SK-N-SH treated with all-trans-retinoic acid at 6 μM for 48 hours (cell line): ENCODE measurements at regions not wholly inside any gene's neighbourhood (a gene's known extent, or its start where the extent isn't known, plus 50 kb on each side); places are given as distances from the start of the nearest gene placed in this dataset.

ENCODE experiments used
- ATAC-seq: fragments of 200-7000 bp; cut with Tn5 transposase; 3 replicates; pipeline ENCODE4 v1.9.1; 2020; ENCODE audit warnings: mild to moderate bottlenecking, moderate library complexity
- ARNTL ChIP-seq: fragments of 450-650 bp; formaldehyde crosslinking; IDR thresholded peaks from 2 replicates; pipeline ENCODE4 v1.5.0; 2020; ENCODE audit warnings: low read depth, mild to moderate bottlenecking, moderate library complexity, borderline replicate concordance
- BACH2 ChIP-seq: fragments of 250-450 bp; sonication (Bioruptor Pico); IDR thresholded peaks from 2 replicates; pipeline ENCODE4 v1.9.0; 2021; ENCODE audit warnings: mild to moderate bottlenecking, borderline replicate concordance
- CSDC2 ChIP-seq: fragments of 250-450 bp; sonication (Bioruptor Pico); IDR thresholded peaks from 2 replicates; pipeline ENCODE4 v1.5.0; 2020; ENCODE audit warnings: mild to moderate bottlenecking, moderate library complexity
- ESRRG ChIP-seq: fragments of 250-450 bp; sonication (Bioruptor Pico); IDR thresholded peaks from 2 replicates; pipeline ENCODE4 v1.6.1; 2021; ENCODE audit warnings: mild to moderate bottlenecking
- GLIS3 ChIP-seq: fragments of 250-450 bp; sonication (Bioruptor Pico); IDR thresholded peaks from 2 replicates; pipeline ENCODE4 v1.5.0; 2020; ENCODE audit warnings: mild to moderate bottlenecking, moderate library complexity
- ISL1 ChIP-seq: fragments of 250-450 bp; sonication (Bioruptor Pico); IDR thresholded peaks from 2 replicates; pipeline ENCODE4 v2.1.2; 2022; ENCODE audit warnings: mild to moderate bottlenecking, moderate library complexity
- OSR1 ChIP-seq: fragments of 250-450 bp; sonication (Bioruptor Pico); IDR thresholded peaks from 2 replicates; pipeline ENCODE4 v1.8.0; 2022; ENCODE audit warnings: moderate library complexity, mild to moderate bottlenecking, inconsistent platforms
- RARB ChIP-seq: fragments of 250-450 bp; sonication (Bioruptor Pico); IDR thresholded peaks from 2 replicates; pipeline ENCODE4 v1.8.0; 2021; ENCODE audit warnings: mild to moderate bottlenecking, moderate library complexity
- TCF4 ChIP-seq: fragments of 250-450 bp; sonication (Bioruptor Pico); IDR thresholded peaks from 2 replicates; pipeline ENCODE4 v1.8.0; 2021; ENCODE audit warnings: mild to moderate bottlenecking, moderate library complexity, borderline replicate concordance
- TOX ChIP-seq: fragments of 250-450 bp; sonication (Bioruptor Pico); IDR thresholded peaks from 2 replicates; pipeline ENCODE4 v1.8.0; 2021; ENCODE audit warnings: mild to moderate bottlenecking, moderate library complexity, borderline replicate concordance
- ZFP3 ChIP-seq: fragments of 250-450 bp; sonication (Bioruptor Pico); IDR thresholded peaks from 2 replicates; pipeline ENCODE4 v1.5.0; 2020; ENCODE audit warnings: mild to moderate bottlenecking, moderate library complexity
- ZFP30 ChIP-seq: fragments of 450-650 bp; formaldehyde crosslinking; IDR thresholded peaks from 2 replicates; pipeline ENCODE4 v1.5.0; 2022; ENCODE audit warnings: mild to moderate bottlenecking, moderate library complexity
- ZNF70 ChIP-seq: fragments of 450-650 bp; formaldehyde crosslinking; IDR thresholded peaks from 2 replicates; pipeline ENCODE4 v1.5.0; 2020; ENCODE audit warnings: mild to moderate bottlenecking, moderate library complexity
- TF ChIP-seq, protein P1 (sequence below): fragments of 250-450 bp; sonication (Bioruptor Pico); IDR thresholded peaks from 2 replicates; pipeline ENCODE4 v1.5.1; 2021; ENCODE audit warnings: mild to moderate bottlenecking, moderate library complexity
- TF ChIP-seq, protein P2 (sequence below): fragments of 250-450 bp; sonication (Bioruptor Pico); IDR thresholded peaks from 2 replicates; pipeline ENCODE4 v1.8.0; 2020; ENCODE audit warnings: mild to moderate bottlenecking, moderate library complexity, borderline replicate concordance
- TF ChIP-seq, protein P3 (sequence below): fragments of 250-450 bp; sonication (Bioruptor Pico); IDR thresholded peaks from 2 replicates; pipeline ENCODE4 v1.5.1; 2020; ENCODE audit warnings: low read depth, mild to moderate bottlenecking, moderate library complexity
- TF ChIP-seq, protein P4 (sequence below): fragments of 250-450 bp; sonication (Bioruptor Pico); IDR thresholded peaks from 2 replicates; pipeline ENCODE4 v1.5.0; 2020; ENCODE audit warnings: mild to moderate bottlenecking, moderate library complexity
- TF ChIP-seq, protein P5 (sequence below): fragments of 250-450 bp; sonication (Bioruptor Pico); IDR thresholded peaks from 2 replicates; pipeline ENCODE4 v1.8.0; 2021; ENCODE audit warnings: low read depth, mild to moderate bottlenecking, moderate library complexity, borderline replicate concordance

DNA sequence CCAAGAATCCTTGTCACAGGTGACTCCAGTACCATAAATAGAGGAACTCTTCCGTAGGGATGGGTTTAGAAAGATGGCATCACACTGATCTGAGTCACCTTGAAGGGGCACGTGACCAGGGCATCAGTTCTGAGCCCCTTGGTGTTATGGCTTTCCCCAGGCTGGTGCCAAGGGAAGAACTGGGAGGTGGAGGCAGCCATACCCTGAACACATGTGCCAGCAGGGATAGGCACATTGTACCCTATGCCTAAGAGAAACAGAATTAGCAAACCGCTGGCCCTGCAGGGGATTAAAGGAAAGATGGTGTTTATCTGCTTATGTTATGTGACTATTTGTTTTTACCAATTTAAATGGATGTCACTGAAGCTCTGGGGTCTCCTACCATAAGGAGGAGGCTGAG, 196.2 kb downstream of the RGS3 start:
- no peak for TF ChIP-seq ESRRG
- no peak for TF ChIP-seq ZFP3 (CRISPR knock-in tag)
- TF ChIP-seq, protein P1, sequence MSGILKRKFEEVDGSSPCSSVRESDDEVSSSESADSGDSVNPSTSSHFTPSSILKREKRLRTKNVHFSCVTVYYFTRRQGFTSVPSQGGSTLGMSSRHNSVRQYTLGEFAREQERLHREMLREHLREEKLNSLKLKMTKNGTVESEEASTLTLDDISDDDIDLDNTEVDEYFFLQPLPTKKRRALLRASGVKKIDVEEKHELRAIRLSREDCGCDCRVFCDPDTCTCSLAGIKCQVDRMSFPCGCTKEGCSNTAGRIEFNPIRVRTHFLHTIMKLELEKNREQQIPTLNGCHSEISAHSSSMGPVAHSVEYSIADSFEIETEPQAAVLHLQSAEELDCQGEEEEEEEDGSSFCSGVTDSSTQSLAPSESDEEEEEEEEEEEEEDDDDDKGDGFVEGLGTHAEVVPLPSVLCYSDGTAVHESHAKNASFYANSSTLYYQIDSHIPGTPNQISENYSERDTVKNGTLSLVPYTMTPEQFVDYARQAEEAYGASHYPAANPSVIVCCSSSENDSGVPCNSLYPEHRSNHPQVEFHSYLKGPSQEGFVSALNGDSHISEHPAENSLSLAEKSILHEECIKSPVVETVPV (CRISPR knock-in tag) = no peak
- TF ChIP-seq, protein P2, sequence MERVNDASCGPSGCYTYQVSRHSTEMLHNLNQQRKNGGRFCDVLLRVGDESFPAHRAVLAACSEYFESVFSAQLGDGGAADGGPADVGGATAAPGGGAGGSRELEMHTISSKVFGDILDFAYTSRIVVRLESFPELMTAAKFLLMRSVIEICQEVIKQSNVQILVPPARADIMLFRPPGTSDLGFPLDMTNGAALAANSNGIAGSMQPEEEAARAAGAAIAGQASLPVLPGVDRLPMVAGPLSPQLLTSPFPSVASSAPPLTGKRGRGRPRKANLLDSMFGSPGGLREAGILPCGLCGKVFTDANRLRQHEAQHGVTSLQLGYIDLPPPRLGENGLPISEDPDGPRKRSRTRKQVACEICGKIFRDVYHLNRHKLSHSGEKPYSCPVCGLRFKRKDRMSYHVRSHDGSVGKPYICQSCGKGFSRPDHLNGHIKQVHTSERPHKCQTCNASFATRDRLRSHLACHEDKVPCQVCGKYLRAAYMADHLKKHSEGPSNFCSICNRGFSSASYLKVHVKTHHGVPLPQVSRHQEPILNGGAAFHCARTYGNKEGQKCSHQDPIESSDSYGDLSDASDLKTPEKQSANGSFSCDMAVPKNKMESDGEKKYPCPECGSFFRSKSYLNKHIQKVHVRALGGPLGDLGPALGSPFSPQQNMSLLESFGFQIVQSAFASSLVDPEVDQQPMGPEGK (CRISPR knock-in tag) = no peak
- no peak for TF ChIP-seq TCF4 (CRISPR knock-in tag)
- no peak for TF ChIP-seq BACH2 (CRISPR knock-in tag)
- TF ChIP-seq, protein P3, sequence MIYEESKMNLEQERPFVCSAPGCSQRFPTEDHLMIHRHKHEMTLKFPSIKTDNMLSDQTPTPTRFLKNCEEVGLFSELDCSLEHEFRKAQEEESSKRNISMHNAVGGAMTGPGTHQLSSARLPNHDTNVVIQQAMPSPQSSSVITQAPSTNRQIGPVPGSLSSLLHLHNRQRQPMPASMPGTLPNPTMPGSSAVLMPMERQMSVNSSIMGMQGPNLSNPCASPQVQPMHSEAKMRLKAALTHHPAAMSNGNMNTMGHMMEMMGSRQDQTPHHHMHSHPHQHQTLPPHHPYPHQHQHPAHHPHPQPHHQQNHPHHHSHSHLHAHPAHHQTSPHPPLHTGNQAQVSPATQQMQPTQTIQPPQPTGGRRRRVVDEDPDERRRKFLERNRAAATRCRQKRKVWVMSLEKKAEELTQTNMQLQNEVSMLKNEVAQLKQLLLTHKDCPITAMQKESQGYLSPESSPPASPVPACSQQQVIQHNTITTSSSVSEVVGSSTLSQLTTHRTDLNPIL (CRISPR knock-in tag) = no peak
- TF ChIP-seq ISL1 (CRISPR knock-in tag) = no peak
- no peak for TF ChIP-seq TOX (CRISPR knock-in tag)
- no peak for ATAC-seq

DNA sequence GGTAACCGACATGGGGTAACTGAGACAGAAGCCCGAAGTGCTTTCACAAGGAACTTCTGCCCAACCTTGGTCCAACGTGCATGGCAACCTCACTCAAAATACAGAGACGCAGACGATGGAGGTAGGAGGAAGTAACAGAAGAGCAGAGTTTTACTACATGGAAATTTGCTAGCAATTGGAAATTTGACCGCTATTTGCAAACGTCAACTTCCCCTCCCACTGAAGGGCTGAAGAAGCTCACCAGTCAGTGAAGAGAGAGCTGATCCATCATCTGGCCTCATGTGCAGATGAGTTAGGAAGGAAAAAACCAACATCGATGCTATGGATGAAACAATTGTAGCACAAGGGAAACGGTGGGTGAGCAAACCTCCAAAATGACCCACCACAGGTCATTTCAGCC, 196.7 kb downstream of the RGS3 start:
- TF ChIP-seq, protein P3 (CRISPR knock-in tag) = no peak
- TF ChIP-seq, protein P4, sequence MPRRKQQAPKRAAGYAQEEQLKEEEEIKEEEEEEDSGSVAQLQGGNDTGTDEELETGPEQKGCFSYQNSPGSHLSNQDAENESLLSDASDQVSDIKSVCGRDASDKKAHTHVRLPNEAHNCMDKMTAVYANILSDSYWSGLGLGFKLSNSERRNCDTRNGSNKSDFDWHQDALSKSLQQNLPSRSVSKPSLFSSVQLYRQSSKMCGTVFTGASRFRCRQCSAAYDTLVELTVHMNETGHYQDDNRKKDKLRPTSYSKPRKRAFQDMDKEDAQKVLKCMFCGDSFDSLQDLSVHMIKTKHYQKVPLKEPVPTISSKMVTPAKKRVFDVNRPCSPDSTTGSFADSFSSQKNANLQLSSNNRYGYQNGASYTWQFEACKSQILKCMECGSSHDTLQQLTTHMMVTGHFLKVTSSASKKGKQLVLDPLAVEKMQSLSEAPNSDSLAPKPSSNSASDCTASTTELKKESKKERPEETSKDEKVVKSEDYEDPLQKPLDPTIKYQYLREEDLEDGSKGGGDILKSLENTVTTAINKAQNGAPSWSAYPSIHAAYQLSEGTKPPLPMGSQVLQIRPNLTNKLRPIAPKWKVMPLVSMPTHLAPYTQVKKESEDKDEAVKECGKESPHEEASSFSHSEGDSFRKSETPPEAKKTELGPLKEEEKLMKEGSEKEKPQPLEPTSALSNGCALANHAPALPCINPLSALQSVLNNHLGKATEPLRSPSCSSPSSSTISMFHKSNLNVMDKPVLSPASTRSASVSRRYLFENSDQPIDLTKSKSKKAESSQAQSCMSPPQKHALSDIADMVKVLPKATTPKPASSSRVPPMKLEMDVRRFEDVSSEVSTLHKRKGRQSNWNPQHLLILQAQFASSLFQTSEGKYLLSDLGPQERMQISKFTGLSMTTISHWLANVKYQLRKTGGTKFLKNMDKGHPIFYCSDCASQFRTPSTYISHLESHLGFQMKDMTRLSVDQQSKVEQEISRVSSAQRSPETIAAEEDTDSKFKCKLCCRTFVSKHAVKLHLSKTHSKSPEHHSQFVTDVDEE (CRISPR knock-in tag) = no peak
- TF ChIP-seq TOX (CRISPR knock-in tag) (no peak), ZFP3 (CRISPR knock-in tag) (no peak), ARNTL (CRISPR knock-in tag) (no peak), OSR1 (no peak), ISL1 (CRISPR knock-in tag) (no peak), ZNF70 (CRISPR knock-in tag) (no peak), ZFP30 (CRISPR knock-in tag) (no peak), GLIS3 (CRISPR knock-in tag) (no peak), CSDC2 (CRISPR knock-in tag) (no peak), RARB (CRISPR knock-in tag) (no peak)
- TF ChIP-seq, protein P5, sequence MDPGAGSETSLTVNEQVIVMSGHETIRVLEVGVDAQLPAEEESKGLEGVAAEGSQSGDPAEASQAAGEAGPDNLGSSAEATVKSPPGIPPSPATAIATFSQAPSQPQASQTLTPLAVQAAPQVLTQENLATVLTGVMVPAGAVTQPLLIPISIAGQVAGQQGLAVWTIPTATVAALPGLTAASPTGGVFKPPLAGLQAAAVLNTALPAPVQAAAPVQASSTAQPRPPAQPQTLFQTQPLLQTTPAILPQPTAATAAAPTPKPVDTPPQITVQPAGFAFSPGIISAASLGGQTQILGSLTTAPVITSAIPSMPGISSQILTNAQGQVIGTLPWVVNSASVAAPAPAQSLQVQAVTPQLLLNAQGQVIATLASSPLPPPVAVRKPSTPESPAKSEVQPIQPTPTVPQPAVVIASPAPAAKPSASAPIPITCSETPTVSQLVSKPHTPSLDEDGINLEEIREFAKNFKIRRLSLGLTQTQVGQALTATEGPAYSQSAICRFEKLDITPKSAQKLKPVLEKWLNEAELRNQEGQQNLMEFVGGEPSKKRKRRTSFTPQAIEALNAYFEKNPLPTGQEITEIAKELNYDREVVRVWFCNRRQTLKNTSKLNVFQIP (CRISPR knock-in tag) = no peak
- TF ChIP-seq, protein P1 (CRISPR knock-in tag) = no peak
- TF ChIP-seq, all 23 proteins: peak for 0
- ATAC-seq = no peak
